T-helper 1 cell treated with Interleukin-12 subunit alpha and Interleukin-12 subunit beta and Interleukin-4 antibody, amounts not matched to agents 30 ng/mL and 1 ng/mL, for 36 hours (primary cell): ENCODE measurements at regions not wholly inside any gene's neighbourhood (a gene's known extent, or its start where the extent isn't known, plus 50 kb on each side); places are given as distances from the start of the nearest gene placed in this dataset.
"Not testable (repeated sequence)": the region's sequence is repeated elsewhere in the genome, so short reads cannot be mapped to it uniquely, and the experiment has no call there.

Source experiments
- intact Hi-C: fragments of 100-400 bp; cut with micrococcal nuclease; formaldehyde crosslinking; loops from one replicate; pipeline ENCODE4 v1.15.1; 2024

GRCh38 chr5:91285062-91285461, 98.1 kb downstream of the ARRDC3 start:
- intact Hi-C loops, result not testable (repeated sequence)

- intact Hi-C loops, result no loop called here
Measured at GRCh38 chr5:91283899-91284298, 99.2 kb downstream of the ARRDC3 start.

GRCh38 chr5:91283326-91283725, 99.8 kb downstream of the ARRDC3 start:
- intact Hi-C loops, result no loop called here

- intact Hi-C loops, result no loop called here
Measured at GRCh38 chr5:91282210-91282609, 100.9 kb downstream of the ARRDC3 start.

GRCh38 chr5:91281401-91281800, 101.7 kb downstream of the ARRDC3 start:
- intact Hi-C loops, result loop anchor here (1.0 to 2.0 kb wide), 2 partner anchors 11 to 119 kb away; no protein-coding TSS in a partner anchor

GRCh38 chr5:91280362-91281269, 102.5 kb downstream of the ARRDC3 start:
- intact Hi-C loops, result loop anchor here (1.0 to 2.0 kb wide), 7 partner anchors 11 to 870 kb away; partner anchors contain the start of gene ARRDC3

GRCh38 chr5:91277840-91278239, 105.3 kb downstream of the ARRDC3 start:
- intact Hi-C loops, result no loop called here

- intact Hi-C loops, result no loop called here
Measured at GRCh38 chr5:91277093-91277626, 106.0 kb downstream of the ARRDC3 start.

GRCh38 chr5:91272858-91273257, 110.3 kb downstream of the ARRDC3 start:
- intact Hi-C loops, result no loop called here

- intact Hi-C loops, result no loop called here
Measured at GRCh38 chr5:91271999-91272398, 111.1 kb downstream of the ARRDC3 start.

GRCh38 chr5:91269198-91269597, 113.9 kb downstream of the ARRDC3 start:
- intact Hi-C loops, result loop anchor here (1.0 to 2.0 kb wide), 5 partner anchors 11 to 114 kb away; partner anchors contain the start of gene ARRDC3

- intact Hi-C loops, result no loop called here
Measured at GRCh38 chr5:91266184-91266705, 116.9 kb downstream of the ARRDC3 start.

- intact Hi-C loops, result no loop called here
Measured at GRCh38 chr5:91264311-91265051, 118.6 kb downstream of the ARRDC3 start.

GRCh38 chr5:91263898-91264297, 119.2 kb downstream of the ARRDC3 start:
- intact Hi-C loops, result no loop called here

GRCh38 chr5:91257301-91257700, 125.8 kb downstream of the ARRDC3 start:
- intact Hi-C loops, result no loop called here

- intact Hi-C loops, result no loop called here
Measured at GRCh38 chr5:91256142-91256524, 127.0 kb downstream of the ARRDC3 start.

- intact Hi-C loops, result no loop called here
Measured at GRCh38 chr5:91255396-91256141, 127.5 kb downstream of the ARRDC3 start.

- intact Hi-C loops, result no loop called here
Measured at GRCh38 chr5:91252916-91253315, 130.2 kb downstream of the ARRDC3 start.

- intact Hi-C loops, result no loop called here
Measured at GRCh38 chr5:91245871-91246270, 137.2 kb downstream of the ARRDC3 start.

- intact Hi-C loops, result no loop called here
Measured at GRCh38 chr5:91245074-91245452, 138.1 kb downstream of the ARRDC3 start.
